ENCODE measurements at regions not wholly inside any gene's neighbourhood (a gene's known extent, or its start where the extent isn't known, plus 50 kb on each side); places are given as distances from the start of the nearest gene placed in this dataset.

DNA sequence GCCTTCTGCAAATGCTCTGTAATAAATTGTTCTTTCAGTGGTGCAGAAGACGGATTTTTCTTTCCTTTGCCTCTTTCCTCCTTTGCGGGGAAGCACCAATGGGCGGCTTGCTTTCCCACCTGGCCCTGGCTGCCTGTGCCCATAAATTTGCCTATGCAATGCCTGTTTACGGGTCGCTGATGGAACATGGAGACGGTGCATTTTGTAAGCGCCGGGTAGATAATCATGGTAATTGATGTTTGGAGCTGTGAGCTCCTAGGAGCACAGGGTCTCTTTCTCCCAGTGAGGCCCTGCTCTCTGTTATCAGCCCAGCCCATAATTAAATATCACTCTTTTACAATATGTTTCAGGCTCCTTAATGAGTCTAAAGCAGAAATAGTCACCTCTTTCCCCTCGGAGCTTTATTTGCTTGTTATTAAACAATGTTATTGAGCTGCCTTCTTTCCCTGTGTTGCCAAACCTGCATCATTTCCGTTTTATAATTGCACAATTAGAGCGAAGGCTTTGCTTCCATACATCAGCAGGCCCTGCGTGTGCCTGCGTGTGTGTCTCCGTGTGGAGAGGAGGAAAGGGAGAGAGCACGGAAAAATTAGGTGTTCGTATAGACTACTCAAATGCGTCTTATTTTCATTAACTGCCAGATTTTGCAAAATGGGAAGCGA, 437.4 kb upstream of the POU3F3 start:
- TF ChIP-seq, protein P1, sequence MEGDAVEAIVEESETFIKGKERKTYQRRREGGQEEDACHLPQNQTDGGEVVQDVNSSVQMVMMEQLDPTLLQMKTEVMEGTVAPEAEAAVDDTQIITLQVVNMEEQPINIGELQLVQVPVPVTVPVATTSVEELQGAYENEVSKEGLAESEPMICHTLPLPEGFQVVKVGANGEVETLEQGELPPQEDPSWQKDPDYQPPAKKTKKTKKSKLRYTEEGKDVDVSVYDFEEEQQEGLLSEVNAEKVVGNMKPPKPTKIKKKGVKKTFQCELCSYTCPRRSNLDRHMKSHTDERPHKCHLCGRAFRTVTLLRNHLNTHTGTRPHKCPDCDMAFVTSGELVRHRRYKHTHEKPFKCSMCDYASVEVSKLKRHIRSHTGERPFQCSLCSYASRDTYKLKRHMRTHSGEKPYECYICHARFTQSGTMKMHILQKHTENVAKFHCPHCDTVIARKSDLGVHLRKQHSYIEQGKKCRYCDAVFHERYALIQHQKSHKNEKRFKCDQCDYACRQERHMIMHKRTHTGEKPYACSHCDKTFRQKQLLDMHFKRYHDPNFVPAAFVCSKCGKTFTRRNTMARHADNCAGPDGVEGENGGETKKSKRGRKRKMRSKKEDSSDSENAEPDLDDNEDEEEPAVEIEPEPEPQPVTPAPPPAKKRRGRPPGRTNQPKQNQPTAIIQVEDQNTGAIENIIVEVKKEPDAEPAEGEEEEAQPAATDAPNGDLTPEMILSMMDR (conservative IDR thresholded peaks at IDR 0.05 in 1 of 2, IDR thresholded peaks at IDR 0.05 in 1 of 2; ENCODE audit: extremely low read depth in 1 of 2, insufficient read depth in 1 of 2, low read depth in 1 of 2, low read length in 2 of 2) = no peak
- no peak for TF ChIP-seq EZH2 (IDR thresholded peaks at IDR 0.05; ENCODE audit: borderline replicate concordance, low read length)

All from mammary epithelial cell (primary cell).